Keratinocyte (primary cell): ENCODE measurements at regions not wholly inside any gene's neighbourhood (a gene's known extent, or its start where the extent isn't known, plus 50 kb on each side); places are given as distances from the start of the nearest gene placed in this dataset.

Experiments
- DNase-seq: peaks from one replicate; pipeline ENCODE4 v3.0.0-alpha.2; 2011; ENCODE audit warnings: low read depth, missing footprints, low spot score
- FAIRE-seq: peaks from 2 replicates; lab custom pipeline; 2011; peaks lifted over from hg19 to GRCh38; lab: Jason Lieb, UNC
- H2AFZ ChIP-seq: 2 replicates; pipeline ENCODE4 v1.6.0; 2012; ENCODE audit warnings: low read length, control low read depth, inconsistent platforms; ENCODE audit not compliant: control insufficient read depth
- H3K27ac ChIP-seq: 2 replicates; pipeline ENCODE4 v1.5.1; 2011; ENCODE audit warnings: low read length; ENCODE audit not compliant: control insufficient read depth, insufficient read depth
- H3K27me3 ChIP-seq: 3 replicates; pipeline ENCODE4 v1.6.0; 2011; ENCODE audit warnings: low read length; ENCODE audit not compliant: control insufficient read depth, insufficient read depth; ENCODE audit errors: extremely low read depth
- H3K36me3 ChIP-seq, 2 experiments: 2 replicates in 1 of 2; 3 replicates in 1 of 2; pipeline ENCODE4 v1.5.1; 2011; ENCODE audit warnings: low read length in 2 of 2, mild to moderate bottlenecking in 1 of 2; ENCODE audit not compliant: control insufficient read depth in 2 of 2, insufficient read depth in 2 of 2; ENCODE audit errors: extremely low read depth in 1 of 2
- H3K4me1 ChIP-seq: 3 replicates; pipeline ENCODE4 v1.5.1; 2011; ENCODE audit warnings: low read length; ENCODE audit not compliant: control insufficient read depth, insufficient read depth; ENCODE audit errors: extremely low read depth
- H3K4me2 ChIP-seq: 3 replicates; pipeline ENCODE4 v1.6.0; 2011; ENCODE audit warnings: low read depth, low read length; ENCODE audit not compliant: control insufficient read depth, insufficient read depth; ENCODE audit errors: extremely low read depth
- H3K4me3 ChIP-seq, 3 experiments: fragments of 200-600 bp in 1 of 3; sonication (generic) in 1 of 3; 2 replicates in 2 of 3; 3 replicates in 1 of 3; pipeline ENCODE4 v1.5.1; 2011 to 2016; ENCODE audit warnings: low read length in 3 of 3, mild to moderate bottlenecking in 3 of 3, control low read depth in 2 of 3, inconsistent platforms in 1 of 3, low read depth in 1 of 3, mixed read lengths in 1 of 3, mixed run types in 1 of 3, moderate library complexity in 1 of 3; ENCODE audit not compliant: control insufficient read depth in 2 of 3, insufficient read depth in 2 of 3; ENCODE audit errors: extremely low read depth in 1 of 3
- H3K79me2 ChIP-seq: 2 replicates; pipeline ENCODE4 v1.6.0; 2012; ENCODE audit warnings: low read length; ENCODE audit not compliant: control insufficient read depth, insufficient read depth
- H3K9ac ChIP-seq: 3 replicates; pipeline ENCODE4 v1.6.0; 2011; ENCODE audit warnings: low read length; ENCODE audit not compliant: control insufficient read depth, insufficient read depth; ENCODE audit errors: extremely low read depth
- H3K9me1 ChIP-seq: 3 replicates; pipeline ENCODE4 v1.6.0; 2011; ENCODE audit warnings: low read length; ENCODE audit not compliant: control insufficient read depth, insufficient read depth; ENCODE audit errors: extremely low read depth
- H3K9me3 ChIP-seq: 2 replicates; pipeline ENCODE4 v1.5.1; 2012; ENCODE audit warnings: low read depth, low read length; ENCODE audit not compliant: control insufficient read depth
- H4K20me1 ChIP-seq: 3 replicates; pipeline ENCODE4 v1.6.0; 2011; ENCODE audit warnings: low read length; ENCODE audit not compliant: control insufficient read depth, insufficient read depth; ENCODE audit errors: extremely low read depth
- CTCF ChIP-seq, 3 experiments: IDR thresholded peaks in 1 of 3; conservative IDR thresholded peaks in 1 of 3; optimal IDR thresholded peaks in 1 of 3; 2 replicates in 2 of 3; 3 replicates in 1 of 3; pipeline versions ENCODE3 to v1.5.1; 2011; ENCODE audit warnings: low read length in 3 of 3, mild to moderate bottlenecking in 3 of 3, moderate library complexity in 2 of 3, control low read depth in 1 of 3, inconsistent platforms in 1 of 3; ENCODE audit not compliant: insufficient read depth in 2 of 3; ENCODE audit errors: extremely low read depth in 1 of 3
- EZH2 ChIP-seq: IDR thresholded peaks from one replicate; pipeline ENCODE4 v1.6.1; 2012; ENCODE audit warnings: inconsistent platforms, mild to moderate bottlenecking, low read length, moderate library complexity
- dilution Hi-C: fragments of 300-500 bp; cut with MboI; formaldehyde crosslinking; loops from one replicate; pipeline ENCODE4 v1.7.0; 2020; ENCODE audit warnings: low sequenced_read_pairs; ENCODE audit not compliant: extremely low pct_ligation_motif_present

- H3K4me2 ChIP-seq: no peak overlapping the region
- DNase-seq (no peak), FAIRE-seq (no peak)
- H3K27ac ChIP-seq: no peak overlapping the region
- H4K20me1 ChIP-seq: no peaks in the 10 kb centered on the region
- H2AFZ ChIP-seq: no peak overlapping the region
- no peak overlapping the region for H3K4me3 ChIP-seq
- H3K9me3 ChIP-seq: peaks cover 2% of the 10 kb centered on the region
- H3K27me3 ChIP-seq: no peaks in the 10 kb centered on the region
- no peaks in the 10 kb centered on the region for H3K79me2 ChIP-seq
- dilution Hi-C loops: no loop called here
- no peak overlapping the region for H3K9ac ChIP-seq
- TF ChIP-seq CTCF (optimal IDR thresholded peaks at IDR 0.05 in 1 of 3, IDR thresholded peaks at IDR 0.05 in 1 of 3, conservative IDR thresholded peaks at IDR 0.05 in 1 of 3; ENCODE audit: extremely low read depth in 1 of 3, insufficient read depth in 2 of 3, low read length in 3 of 3) (no peak), EZH2 (no peak)
- H3K9me1 ChIP-seq: no peaks in the 10 kb centered on the region
- H3K36me3 ChIP-seq: no peaks in the 10 kb centered on the region
- H3K4me1 ChIP-seq: no peaks in the 10 kb centered on the region
Measured at GRCh38 chr5:28714907-28715698, 1676.7 kb upstream of the CDH9 start.

- no peaks in the 10 kb centered on the region for H3K9me1 ChIP-seq
- DNase-seq: no peak
- no peak overlapping the region for H2AFZ ChIP-seq
- FAIRE-seq: no peak
- H3K27me3 ChIP-seq: no peaks in the 10 kb centered on the region
- H3K36me3 ChIP-seq: no peaks in the 10 kb centered on the region
- no peaks in the 10 kb centered on the region for H4K20me1 ChIP-seq
- H3K4me1 ChIP-seq: no peaks in the 10 kb centered on the region
- no peak overlapping the region for H3K4me3 ChIP-seq
- no peak overlapping the region for H3K4me2 ChIP-seq
- H3K9ac ChIP-seq: no peak overlapping the region
- H3K27ac ChIP-seq: no peak overlapping the region
- dilution Hi-C loops: no loop called here
- peaks cover 2% of the 10 kb centered on the region for H3K9me3 ChIP-seq
- TF ChIP-seq EZH2: no peak
- TF ChIP-seq CTCF (optimal IDR thresholded peaks at IDR 0.05 in 1 of 3, IDR thresholded peaks at IDR 0.05 in 1 of 3, conservative IDR thresholded peaks at IDR 0.05 in 1 of 3; ENCODE audit: extremely low read depth in 1 of 3, insufficient read depth in 2 of 3, low read length in 3 of 3): no peak
- H3K79me2 ChIP-seq: no peaks in the 10 kb centered on the region
Measured at GRCh38 chr5:28710360-28710759, 1672.0 kb upstream of the CDH9 start.
